Mucosa of descending colon (tissue), 3 donors: ENCODE measurements at regions not wholly inside any gene's neighbourhood (a gene's known extent, or its start where the extent isn't known, plus 50 kb on each side); places are given as distances from the start of the nearest gene placed in this dataset.

Source experiments
- ATAC-seq: fragments of 200-7000 bp; cut with Tn5 transposase; one replicate; pipeline ENCODE4 v1.9.1; 2020; ENCODE audit warnings: mild to moderate bottlenecking, moderate library complexity
- DNase-seq, 3 donors: peaks; one replicate each; pipeline ENCODE4 v3.0.0-alpha.2; 2020
- H3K36me3 ChIP-seq: fragments of 200-600 bp; one replicate; pipeline ENCODE4 v1.8.0; 2021; ENCODE audit warnings: low read depth, mild to moderate bottlenecking
- H3K4me1 ChIP-seq: fragments of 200-600 bp; one replicate; pipeline ENCODE4 v1.8.0; 2021; ENCODE audit warnings: low read depth, mild to moderate bottlenecking
- H3K4me3 ChIP-seq: fragments of 200-600 bp; one replicate; pipeline ENCODE4 v1.8.0; 2021; ENCODE audit warnings: mild to moderate bottlenecking
- H3K9me3 ChIP-seq: fragments of 200-600 bp; one replicate; pipeline ENCODE4 v1.8.0; 2021; ENCODE audit warnings: mild to moderate bottlenecking
- CTCF ChIP-seq: fragments of 200-600 bp; IDR thresholded peaks from one replicate; pipeline ENCODE4 v1.8.0; 2022; ENCODE audit warnings: antibody characterized with exemption, mild to moderate bottlenecking
- intact Hi-C, 2 donors: fragments of 100-400 bp; cut with DNase I in 1 of 2; cut with micrococcal nuclease in 1 of 2; formaldehyde crosslinking; loops; one replicate each; pipeline versions ENCODE4 v1.11.0 to v1.11.1; 2022; cut with DNase I, micrococcal nuclease
- donor health status: DM: no; HTN: no; CAD: no; lungs with moderate emphysema.
- donor health status: DM: no; HTN: no; CAD: no.
- donor health status: DM: no; HTN: yes; CAD: no.

GRCh38 chr5:10155897-10156667 is 93.6 kb downstream of the ATPSCKMT start:
- Histone ChIP-seq H3K9me3 (no peaks in the 10 kb centered on the region), H3K4me1 (no peaks in the 10 kb centered on the region), H3K4me3 (no peak overlapping the region), H3K36me3 (no peaks in the 10 kb centered on the region)
- no peak for TF ChIP-seq CTCF
- intact Hi-C loops, result no loop called here
- DNase-seq (no peak), ATAC-seq (no peak)

GRCh38 chr5:10153808-10154537 is 95.7 kb downstream of the ATPSCKMT start:
- intact Hi-C loops, result no loop called here
- Histone ChIP-seq H3K4me3 (no peak overlapping the region), H3K36me3 (no peaks in the 10 kb centered on the region), H3K9me3 (no peaks in the 10 kb centered on the region), H3K4me1 (no peaks in the 10 kb centered on the region)
- no peak for DNase-seq
- TF ChIP-seq CTCF, result no peak
- ATAC-seq, result no peak

- intact Hi-C loops, result no loop called here
- ATAC-seq (no peak), DNase-seq (no peak)
- H3K4me3 ChIP-seq, result no peak overlapping the region
- H3K36me3 ChIP-seq, result no peaks in the 10 kb centered on the region
- no peak for TF ChIP-seq CTCF
- H3K9me3 ChIP-seq, result no peaks in the 10 kb centered on the region
- no peaks in the 10 kb centered on the region for H3K4me1 ChIP-seq
Observed at GRCh38 chr5:10153394-10153793, 96.3 kb downstream of the ATPSCKMT start.

GRCh38 chr5:10151656-10152055 is 98.0 kb downstream of the ATPSCKMT start:
- ATAC-seq (no peak), DNase-seq (no peak)
- no peak for TF ChIP-seq CTCF
- no peaks in the 10 kb centered on the region for H3K36me3 ChIP-seq
- no peaks in the 10 kb centered on the region for H3K4me1 ChIP-seq
- intact Hi-C loops, result no loop called here
- H3K4me3 ChIP-seq, result no peak overlapping the region
- no peaks in the 10 kb centered on the region for H3K9me3 ChIP-seq

GRCh38 chr5:10149911-10150310 is 99.8 kb downstream of the ATPSCKMT start:
- intact Hi-C loops, result no loop called here
- no peak for TF ChIP-seq CTCF
- Histone ChIP-seq H3K36me3 (no peaks in the 10 kb centered on the region), H3K9me3 (no peaks in the 10 kb centered on the region), H3K4me1 (no peaks in the 10 kb centered on the region), H3K4me3 (no peak overlapping the region)
- ATAC-seq, result no peak
- DNase-seq, result no peak
